Right renal pelvis (tissue), 4 donors: ENCODE measurements at regions not wholly inside any gene's neighbourhood (a gene's known extent, or its start where the extent isn't known, plus 50 kb on each side); places are given as distances from the start of the nearest gene placed in this dataset.
A peak's percentile ranks its signal among the peaks of the same experiment; 100 is the strongest.

Experiments used
- DNase-seq, 4 donors: peaks; one replicate each; pipeline ENCODE4 v3.0.0-alpha.2; 2013; ENCODE audit warnings: low read depth in 4 of 4, low spot score in 3 of 4, missing footprints in 1 of 4

DNA sequence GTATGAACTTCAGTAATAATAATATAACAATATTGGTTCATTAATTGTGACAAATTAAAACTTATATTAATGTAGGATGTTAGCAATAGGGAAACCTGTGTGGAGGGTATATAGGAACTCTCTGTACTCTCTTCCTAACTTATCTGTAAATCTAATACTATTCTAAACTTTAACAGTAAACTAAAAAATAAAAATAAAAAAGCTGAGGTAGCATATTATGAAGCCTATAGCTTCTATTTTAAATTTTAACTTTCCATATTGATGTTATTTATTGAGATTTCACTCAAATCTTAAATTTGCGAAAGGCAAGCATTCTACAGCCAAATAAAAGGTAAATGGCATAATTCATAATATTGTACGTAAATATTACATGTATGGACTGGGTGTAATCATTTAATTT is 326.4 kb downstream of the MEI4 start:
- no peak for DNase-seq

DNA sequence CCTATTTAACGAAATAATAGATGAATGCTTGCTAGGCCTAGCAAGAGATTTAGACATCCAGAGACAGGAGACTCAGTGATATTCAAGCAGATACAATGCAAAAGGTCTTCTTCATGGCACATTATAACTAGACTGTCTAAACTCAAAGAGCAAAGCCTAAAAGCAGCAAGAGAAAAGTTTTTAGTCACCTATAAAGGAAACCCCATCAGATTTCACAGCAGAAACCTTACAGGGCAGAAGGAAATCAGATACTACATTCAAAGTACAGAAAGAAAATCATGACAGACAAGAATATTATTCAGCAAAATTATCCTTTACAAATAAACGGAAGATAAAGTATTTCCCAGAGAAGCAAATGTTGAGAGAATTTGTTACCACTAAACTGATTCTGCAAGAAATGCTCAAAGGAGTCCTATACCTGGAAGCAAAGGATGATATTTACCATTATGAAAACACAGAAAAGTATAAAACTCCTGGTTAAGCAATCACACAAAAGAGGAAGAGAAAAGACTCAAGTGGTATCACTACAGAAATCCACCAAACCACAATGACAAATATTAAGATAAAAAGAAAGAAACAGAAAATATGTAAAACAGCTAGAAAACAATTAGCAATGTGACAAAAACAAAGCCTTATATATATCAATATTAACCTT is 333.7 kb downstream of the MEI4 start:
- no peak for DNase-seq

DNA sequence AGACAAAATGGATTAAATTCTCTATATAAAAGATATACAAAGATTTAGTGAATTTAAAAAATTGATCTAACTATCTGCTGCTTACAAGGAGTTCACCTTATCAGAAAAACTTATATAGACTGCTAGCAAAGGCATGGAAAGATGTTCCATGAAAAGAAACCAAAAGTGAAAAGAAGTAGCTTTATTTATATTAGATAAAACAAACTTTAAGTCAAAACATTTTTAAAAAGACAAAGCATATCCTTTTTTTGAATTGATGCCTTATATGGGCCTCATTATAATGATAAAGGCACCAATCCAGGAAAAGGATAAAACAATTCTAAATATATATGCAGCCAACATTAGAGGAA is 334.2 kb downstream of the MEI4 start:
- no peak for DNase-seq

DNA sequence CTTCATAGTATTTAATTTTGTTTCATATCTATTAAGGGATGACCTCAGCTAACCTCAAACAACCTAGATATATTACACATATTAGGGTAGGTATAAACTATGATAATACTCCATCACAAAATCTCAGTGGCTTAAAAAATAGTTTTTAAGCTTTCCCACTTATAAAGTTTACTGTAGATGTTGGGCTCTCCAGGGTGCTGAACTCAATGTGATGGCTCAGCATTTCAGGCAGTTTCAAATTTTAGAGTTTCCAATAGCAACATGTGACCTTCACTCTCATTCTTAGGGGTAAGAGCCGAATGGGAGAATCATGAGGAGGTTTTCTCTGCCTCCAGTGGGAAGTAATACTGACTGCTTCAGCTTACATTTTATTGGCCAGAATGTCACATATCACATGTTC is 357.3 kb downstream of the MEI4 start:
- DNase-seq, result no peak

DNA sequence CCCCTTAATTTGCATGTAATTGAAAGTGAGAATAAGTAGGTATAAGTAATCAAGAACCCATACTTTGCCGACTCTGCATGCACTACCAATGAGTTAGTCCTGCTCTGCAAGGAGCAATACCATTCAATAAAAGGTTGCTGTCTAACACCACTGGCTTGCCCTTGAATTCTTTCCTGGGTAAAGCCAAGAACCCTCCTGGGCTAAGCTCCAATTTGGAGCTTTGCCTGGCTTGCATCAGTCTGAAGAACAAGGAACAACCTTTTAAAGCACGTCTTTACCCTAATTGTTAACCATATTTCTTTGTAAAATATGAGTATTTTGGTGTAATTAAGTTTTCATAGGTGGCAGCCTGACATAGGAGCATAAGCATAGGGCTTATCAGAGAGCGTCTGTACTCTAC is 367.7 kb downstream of the MEI4 start:
- DNase-seq, result no peak

DNA sequence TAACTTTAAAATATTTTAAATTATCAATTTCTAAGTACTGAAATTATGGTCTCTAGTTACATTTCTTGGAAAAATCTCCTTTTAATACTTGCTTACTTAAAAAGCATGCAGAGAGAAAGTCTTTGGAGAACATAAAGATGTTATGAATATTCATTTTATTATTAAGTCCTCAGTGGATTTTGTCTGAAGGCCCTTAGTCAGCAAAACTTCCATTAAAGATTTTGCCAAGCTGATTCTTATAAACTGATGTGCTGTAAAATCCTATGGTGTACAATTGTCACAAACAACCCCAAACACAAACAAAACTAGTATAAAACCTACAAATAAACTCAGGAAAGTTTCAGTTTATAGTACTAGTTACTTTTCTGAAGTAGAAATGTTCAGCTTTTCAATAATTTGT is 372.7 kb downstream of the MEI4 start:
- DNase-seq, result no peak

DNA sequence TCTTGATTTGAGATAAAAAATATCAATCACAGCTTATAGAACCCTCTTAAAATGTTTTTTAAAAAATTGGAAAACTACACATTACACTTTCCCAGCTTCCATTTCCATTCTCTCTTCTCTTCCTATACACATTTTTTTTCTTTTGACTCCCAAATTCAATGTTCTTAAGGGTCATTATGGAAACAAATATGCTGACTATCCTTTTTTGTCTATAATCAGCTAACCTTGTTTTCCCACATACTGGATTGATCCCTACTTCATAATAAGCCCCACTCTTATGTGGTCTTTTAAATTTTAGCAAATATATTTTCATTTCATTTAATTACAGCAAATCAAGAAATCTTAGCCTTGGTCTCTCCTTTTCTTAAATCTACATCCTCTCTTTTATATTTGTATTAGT is 378.4 kb downstream of the MEI4 start:
- no peak for DNase-seq

DNA sequence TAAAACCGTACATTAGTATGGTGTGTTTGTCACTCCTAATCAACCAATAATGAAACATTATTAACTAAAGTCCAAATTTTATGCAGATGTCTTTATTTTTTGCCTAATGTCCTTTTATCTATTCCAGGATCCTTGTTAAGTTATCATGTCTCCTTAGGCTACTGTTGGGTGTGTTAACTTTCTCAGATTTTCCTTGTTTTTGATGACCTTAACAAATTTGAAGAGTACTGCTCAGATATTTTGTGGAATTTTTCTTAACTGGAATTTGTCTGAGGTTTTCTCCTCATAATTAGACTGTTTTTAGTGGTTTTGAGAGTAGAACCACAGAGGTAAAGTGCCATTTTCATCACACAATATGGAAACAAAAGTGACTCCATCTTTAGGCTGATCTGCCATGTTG is 406.3 kb downstream of the MEI4 start:
- no peak for DNase-seq

DNA sequence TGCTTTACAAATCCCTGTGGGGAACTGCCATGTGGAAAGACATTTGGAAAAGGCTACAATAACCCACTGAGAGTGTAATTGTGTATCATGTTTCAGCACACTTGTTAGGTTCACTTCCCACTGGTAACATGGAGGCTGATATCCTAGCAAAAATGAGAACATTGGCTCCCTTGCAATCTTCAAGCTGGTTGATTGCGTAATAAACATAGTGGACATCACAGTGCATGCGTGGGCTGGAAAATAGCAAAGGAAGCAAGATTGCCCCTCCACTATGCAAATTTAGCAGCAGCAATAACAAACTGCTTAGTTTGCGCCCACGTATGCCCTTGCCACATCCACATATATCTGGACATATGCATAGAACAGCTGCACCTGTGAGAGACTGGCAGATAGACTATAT is 410.2 kb downstream of the MEI4 start:
- no peak for DNase-seq

DNA sequence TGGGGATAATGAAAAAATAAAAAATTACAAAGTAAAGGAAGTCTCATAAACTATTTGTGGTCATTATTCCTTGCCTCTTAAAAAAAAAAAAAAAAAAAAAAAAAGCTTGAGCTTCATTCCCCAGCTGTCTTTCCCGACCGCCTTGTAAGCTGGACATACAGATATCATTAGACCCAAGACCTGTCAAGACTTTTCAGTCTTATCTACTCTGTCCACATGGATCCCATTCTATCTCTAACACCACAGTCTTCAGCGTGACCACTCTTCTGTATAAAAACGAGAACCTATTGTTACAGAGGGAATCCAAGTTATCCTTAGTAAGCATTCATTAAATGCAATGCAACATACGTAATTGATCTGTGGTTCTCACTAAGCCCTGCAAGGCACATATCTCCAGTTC is 423.5 kb downstream of the MEI4 start:
- DNase-seq, result no peak

DNA sequence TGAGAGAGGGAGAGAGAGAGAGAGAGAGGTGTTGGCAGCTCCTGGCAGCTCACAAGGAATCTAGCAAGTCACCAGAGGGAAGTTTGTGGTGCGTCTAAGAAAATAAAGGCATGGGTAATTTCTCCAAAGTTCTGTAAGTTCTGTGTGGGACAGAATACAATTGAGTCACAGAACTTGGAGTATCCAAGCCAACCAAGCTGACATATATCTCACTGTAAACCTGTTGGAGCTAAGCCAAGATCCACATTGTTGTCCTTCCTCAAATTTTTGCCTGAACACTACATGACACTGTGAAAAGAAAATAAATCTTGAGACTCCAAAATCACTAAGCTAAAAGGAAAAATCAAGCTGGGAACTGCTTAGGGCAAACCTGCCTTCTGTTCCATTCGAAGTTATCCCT is 436.7 kb downstream of the MEI4 start:
- DNase-seq, result peak in 1 of 4 donors; percentile 1

DNA sequence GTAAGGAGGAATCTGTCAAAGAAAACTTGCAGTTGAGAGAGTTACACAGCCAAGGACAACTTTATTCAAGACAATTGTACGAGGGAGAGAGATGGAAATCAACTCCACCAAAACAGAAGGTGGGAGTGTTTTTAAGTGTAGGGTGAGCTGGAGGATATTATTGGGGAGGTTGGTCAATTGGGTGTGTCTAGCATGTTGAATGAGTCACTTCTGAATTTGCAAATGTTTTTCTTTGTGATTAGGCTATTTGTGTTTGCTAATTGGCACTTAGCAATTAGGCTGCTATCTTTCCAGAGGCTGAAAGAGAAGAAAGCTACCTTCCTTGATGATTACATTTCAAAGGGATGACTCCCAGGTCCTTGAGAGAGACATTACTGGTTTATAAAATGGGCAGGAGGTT is 441.1 kb downstream of the MEI4 start:
- no peak for DNase-seq

DNA sequence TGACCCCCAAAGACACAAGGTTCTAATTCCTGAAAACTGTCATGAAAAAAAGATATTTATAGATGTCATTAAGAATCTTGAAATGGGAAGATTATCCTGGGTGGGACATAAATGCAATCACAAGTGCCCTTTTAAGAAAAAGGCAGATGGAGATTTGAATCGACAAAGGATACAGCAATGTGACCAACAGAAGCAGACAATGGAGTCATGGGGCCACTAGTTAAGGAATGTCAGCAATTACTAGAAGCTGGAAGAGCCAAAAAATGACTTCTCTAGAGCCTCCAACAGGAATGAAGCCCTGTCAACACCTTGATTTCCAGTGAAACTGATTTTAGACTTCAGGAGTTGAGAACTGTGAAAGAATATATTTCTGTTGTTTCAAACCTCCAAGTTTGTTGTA is 448.5 kb downstream of the MEI4 start:
- DNase-seq, result no peak

DNA sequence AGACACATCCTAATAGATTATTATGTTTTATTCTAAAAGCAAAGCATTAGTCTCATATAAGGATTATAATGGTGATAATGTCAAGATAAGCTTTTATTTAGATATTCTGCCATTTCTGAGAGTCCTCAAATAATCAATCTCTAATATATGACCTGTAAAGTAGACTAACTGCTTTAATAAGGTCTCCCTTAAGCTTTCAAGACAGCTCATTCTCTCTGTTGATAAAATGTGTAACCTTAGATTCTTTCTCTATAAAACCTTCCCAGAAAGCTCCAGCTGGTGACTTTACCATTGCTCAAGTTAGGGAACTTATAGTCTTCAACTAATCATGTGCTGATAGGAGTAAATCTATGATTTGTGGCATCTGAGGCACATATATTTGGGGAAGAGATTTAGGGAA is 457.8 kb downstream of the MEI4 start:
- DNase-seq, result no peak

DNA sequence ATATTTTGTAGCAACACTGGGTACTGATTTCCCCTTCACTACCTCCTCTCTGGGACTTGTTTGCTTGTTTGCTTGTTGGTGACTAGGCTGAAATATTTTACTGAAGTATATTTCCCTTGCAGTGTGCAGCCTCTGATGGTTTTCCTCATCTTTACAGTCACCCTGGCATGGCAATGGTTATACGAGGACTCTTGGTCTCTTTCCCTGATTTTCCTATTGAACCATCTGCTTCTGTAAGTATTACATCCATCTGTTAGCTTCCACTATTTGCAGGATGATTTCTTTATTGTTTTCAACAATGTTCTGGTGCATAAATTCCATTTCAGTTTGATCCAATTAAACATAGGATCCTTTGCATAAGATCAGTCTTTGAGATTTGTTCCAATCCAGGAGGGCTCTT is 465.1 kb downstream of the MEI4 start:
- no peak for DNase-seq

DNA sequence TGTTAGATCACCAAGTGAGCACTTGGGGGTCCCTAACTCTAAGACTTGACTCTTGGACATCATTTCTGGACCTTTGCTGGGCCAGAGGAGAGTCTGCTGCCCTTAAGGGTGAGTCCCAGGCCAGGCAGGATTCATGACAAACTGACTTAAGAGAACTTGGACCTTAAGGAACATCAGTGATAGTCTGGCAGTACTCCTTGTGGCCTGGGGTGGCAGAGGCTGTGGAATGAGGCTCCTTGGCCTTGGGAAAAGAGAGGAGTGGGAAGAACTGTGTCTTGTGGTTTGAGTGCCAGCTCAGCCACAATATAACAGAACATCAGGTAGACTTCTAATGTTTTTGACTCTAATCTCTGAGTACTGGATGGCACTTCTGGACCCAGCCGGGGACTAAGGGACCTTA is 478.7 kb downstream of the MEI4 start:
- no peak for DNase-seq

DNA sequence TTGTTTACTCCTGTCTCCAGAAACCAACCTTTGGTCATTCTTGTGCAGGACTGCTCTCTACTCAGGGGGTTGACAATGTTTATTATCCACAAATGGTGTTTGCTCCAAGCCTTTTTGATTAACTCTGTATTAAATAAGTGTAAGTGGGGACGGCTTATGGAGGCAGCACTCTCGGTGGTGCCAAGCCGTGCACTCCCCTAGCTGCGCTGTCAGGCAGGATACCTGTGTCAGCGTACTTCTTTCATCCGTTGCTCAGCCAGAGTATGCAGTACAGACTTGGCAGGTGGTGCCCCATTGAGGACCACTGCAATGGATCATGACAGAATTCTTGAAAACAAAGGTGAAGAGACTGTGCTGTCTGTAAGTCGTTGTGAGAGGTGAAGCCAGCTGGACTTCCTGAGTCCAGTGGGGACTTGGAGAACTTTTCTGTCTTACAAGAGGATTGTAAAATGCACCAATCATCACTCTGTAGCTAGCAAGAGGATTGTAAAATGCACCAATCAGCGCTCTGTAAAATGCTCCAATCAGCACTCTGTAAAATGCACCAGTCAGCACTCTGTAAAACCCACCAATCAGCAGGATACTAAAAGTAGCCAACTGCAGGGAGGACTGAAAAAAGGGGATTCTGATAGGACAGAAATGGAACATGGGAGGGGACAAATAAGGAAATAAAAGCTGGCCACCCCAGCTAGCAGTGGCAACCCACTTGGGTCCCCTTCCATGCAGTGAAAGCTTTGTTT is 480.0 kb downstream of the MEI4 start:
- no peak for DNase-seq

DNA sequence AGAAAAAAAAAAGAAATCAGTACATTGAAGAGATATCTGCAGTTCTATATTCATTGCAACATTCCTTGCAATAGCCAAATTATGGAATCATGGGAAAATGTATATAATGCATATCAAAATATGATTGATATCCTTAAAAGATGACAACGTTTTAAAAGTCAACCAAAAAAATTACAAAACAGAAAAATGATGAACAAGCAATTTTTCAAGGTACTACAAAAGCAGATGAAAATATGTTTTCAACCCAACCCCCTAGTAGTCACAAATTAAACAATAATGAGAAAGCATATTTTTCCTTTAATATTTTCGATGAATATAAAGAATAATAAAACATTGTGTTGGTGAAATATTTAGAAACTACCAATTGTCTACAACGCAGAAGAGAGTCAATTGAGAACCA is 497.6 kb downstream of the MEI4 start:
- DNase-seq, result no peak

DNA sequence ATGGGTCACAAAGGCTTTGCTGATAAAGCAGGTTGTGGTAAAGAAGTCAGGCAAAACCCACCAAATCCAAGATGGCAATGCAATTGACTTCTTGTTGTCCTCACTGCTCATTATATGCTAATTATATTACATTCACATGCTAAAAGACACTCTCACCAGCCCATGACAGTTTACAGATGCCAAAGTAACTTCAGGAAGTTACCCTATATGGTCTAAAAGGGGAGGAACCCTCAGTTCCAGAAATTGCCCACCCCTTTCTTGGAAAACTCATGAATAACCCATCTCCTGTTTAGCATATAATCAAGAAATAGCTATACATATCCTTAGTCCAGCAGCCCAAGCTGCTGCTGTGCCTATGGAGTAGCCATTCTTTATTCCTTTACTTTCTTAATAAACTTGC is 501.1 kb downstream of the MEI4 start:
- DNase-seq, result no peak

DNA sequence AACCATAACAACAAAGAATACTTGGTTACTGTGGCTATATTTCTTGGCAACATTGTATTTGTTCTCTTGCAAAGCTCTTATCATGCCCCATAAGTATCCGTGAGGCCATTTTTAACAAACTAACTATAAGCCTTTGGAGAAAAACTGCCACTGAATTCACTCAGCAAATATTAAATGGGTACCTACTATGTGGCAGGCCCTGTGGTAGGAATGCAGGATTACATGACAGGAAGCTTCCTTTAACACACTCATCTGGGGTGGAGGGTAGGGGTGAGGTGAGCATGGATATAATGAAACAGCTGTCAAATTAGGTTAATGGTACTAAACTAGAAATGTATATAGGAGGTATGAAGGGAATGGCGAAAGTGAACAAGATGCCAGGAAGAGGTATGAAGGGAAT is 504.8 kb downstream of the MEI4 start:
- DNase-seq, result no peak

DNA sequence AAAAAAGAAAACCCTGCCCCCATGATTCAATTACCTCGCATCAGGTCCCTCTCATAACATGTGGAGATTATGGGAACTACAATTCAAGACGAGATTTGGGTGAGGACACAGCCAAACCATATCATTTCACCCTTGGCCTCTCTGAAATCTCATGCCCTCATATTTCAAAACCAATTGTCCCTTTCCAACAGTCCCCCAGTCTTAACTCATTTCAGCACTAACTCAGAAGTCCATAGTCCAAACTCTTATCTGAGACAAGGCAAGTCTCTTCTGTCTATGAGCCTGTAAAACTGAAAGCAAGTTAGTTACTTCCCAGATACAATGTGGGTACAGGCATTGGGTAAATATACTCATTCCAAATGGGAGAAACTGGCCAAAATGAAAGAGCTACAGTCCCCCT is 536.1 kb downstream of the MEI4 start:
- no peak for DNase-seq

DNA sequence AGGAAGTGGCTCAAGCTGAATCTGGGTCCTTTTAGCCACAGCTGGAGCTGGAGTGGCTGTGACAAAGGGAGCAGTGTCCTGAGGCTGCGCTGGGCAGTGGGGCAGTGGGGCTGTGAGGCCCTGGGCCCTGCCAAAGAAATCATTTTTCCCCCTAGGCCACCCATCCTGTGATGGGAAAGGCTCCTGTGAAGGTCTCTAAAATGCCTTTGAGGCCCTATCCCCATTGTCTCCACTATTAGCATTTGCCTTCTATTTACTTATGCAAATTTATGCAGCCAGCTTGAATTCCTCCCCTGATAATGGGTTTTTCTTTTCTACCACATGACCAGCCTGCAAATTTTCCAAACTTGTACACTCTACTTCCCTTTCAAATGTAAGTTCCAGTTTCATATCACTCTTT is 539.2 kb downstream of the MEI4 start:
- no peak for DNase-seq

DNA sequence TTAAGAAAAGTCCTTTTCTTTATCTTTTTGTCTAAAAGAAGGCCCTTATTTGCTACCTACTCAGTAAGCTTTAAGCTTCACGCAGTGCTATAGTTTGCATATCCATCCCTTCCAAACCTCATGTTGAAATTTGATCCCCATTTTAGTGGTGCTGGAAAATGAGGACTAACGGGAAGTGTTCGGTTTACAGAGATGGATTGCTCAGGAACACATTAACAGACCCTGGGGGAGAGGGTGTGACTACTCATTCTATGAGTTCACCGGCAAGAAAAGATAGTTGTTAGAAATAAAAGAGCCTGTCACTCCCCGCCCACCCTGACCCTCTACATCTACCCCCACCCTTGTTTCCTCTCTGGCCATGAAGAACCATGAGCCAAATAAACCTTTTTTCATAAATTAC is 546.2 kb downstream of the MEI4 start:
- DNase-seq, result no peak
